Renal cortex interstitium (tissue), 11 donors: ENCODE measurements at regions not wholly inside any gene's neighbourhood (a gene's known extent, or its start where the extent isn't known, plus 50 kb on each side); places are given as distances from the start of the nearest gene placed in this dataset.

ENCODE experiments used
- DNase-seq, 11 donors: peaks; one replicate each; pipeline ENCODE4 v3.0.0-alpha.2; 2013; ENCODE audit warnings: low read depth in 9 of 11, low spot score in 4 of 11; ENCODE audit errors: extremely low read depth in 1 of 11

DNA sequence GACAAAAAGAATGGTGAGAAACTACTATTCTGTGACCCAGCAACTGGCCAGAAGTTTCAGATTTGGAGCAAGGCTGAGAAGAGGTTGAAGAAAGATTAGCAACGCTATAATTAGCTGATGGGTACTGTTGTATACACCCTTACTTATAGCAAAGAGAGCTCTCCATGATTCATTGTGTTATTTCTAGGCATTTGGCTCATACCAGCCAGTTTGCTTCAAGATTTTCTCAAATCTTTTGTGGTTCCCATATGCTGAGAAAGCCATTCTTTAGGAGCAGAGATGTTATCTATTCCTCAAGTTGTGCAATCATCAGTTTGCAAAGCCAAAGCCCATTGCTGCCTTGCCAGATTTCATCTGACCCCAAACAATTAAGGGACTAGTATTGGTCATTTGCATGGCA is 179.4 kb downstream of the ETS1 start:
- no peak for DNase-seq

DNA sequence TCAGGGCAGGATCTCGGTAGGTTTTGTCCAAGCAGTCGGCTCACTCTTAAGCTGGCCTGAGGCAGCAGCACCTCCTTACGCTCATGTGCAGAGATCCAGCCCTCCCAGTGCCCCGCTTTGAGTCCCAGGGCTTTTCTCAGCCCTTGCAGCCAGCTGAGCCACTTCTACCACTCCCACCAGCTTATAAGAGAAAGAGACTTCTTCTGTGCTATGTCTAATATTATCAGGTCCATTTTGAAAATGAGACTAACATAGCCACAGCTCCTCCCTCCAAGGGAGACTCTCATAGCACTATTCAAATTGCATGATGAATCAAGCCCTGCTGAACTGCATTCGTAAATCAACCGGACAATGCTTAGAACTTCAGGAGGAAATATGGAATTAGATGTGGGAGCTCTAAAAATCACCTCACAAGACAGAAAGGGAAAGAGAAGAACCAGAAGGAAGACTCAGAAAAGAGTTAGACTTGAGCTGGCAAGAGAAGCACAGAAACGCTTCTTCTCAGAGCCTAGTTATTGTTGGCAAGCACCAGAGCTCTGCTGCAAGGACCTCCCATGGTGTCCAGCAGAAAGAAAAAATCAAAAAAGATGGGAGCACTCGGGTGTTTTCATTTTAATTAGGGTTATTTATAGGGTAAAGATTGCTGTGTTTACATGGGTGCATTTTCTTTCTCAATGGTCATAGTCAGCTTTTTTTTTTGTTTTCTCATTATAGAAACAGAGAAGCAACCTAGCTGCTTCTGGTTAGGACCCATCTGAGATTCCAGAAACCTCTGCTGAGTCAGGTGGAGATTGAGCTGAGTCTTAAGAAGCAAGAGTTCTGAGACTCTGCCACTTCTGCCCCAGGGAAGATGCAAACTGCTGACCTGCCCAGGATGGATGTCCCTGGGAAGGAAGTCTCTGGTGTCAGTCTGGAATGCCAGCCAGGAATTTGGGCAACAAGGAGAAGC is 181.4 kb downstream of the ETS1 start:
- peak in 9 of 11 donors; percentile 42 to 80 (median 64) for DNase-seq

DNA sequence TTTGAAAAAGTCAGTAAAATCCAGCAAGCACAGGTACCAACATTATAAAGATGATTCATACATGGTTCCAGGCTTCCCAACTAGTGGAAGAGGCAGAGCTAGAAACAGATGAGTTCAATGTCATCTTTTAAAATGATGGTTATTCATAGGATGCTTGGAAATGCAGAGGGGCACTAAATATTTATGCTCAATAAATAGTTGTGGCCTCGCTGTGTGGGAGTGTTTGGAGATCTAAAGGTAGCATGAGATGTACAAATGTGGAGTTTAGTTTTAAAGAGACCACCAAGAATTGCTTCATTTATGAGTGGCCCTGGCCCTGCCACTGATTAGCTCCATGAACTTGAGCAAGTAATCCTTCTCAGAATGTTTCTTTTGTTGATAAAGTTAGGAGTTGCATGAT is 182.2 kb downstream of the ETS1 start:
- DNase-seq, result no peak

DNA sequence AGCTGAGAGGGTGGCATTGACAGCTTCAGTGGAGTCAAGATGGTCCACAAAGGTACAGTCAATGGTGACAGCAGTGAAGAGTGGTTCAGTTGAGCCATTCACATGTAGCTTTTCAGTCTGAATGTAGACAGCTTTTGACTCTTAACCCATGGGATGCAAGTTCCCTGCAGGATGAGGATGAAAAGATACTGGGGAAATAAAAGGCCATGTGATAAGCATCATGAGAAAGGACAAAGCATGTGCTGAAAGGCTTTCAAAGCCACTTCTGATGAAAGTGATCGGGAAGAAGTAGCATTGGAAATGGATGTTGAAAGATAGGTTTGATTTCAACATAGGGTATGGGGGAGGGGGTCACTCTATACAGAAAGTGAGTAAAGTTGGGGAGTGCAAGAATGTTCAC is 182.9 kb downstream of the ETS1 start:
- no peak for DNase-seq

DNA sequence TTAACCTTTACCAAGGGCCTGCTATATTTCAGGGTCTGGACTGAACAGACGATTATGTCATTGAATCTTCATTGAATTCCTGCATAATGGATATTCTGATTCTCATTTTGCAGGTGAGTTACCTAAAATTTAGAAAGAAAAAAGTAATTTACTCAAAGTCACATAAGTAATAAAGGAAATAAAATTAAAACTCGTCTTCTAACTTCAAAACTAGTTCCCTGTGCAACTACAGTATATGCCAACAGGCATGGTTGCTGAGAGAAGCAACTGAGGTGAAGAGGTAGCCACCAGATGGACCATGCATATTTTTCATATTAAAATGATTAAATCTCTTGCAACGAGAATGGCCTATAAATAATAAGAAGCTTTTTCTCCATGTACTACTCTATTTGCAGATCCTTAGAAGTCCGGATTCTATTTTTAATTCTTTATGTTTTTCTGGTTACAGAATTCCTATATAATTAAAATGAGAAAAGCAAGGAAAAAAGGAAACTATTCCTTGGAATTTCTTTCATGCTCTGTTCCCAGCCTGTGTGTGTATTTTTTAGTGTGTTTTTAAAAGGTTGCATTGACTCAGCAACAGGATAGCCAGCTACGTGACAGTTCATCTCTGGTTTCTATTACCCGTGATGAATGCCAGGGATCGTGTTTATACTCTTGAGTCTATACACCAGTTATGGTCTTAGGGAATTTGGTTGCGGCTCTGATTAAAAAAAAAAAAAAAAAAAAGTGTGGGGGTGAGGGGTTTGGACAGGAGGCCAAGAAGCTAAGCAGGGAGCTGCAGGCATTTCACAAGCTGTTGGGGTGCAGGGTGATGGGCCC is 186.8 kb downstream of the ETS1 start:
- no peak for DNase-seq

DNA sequence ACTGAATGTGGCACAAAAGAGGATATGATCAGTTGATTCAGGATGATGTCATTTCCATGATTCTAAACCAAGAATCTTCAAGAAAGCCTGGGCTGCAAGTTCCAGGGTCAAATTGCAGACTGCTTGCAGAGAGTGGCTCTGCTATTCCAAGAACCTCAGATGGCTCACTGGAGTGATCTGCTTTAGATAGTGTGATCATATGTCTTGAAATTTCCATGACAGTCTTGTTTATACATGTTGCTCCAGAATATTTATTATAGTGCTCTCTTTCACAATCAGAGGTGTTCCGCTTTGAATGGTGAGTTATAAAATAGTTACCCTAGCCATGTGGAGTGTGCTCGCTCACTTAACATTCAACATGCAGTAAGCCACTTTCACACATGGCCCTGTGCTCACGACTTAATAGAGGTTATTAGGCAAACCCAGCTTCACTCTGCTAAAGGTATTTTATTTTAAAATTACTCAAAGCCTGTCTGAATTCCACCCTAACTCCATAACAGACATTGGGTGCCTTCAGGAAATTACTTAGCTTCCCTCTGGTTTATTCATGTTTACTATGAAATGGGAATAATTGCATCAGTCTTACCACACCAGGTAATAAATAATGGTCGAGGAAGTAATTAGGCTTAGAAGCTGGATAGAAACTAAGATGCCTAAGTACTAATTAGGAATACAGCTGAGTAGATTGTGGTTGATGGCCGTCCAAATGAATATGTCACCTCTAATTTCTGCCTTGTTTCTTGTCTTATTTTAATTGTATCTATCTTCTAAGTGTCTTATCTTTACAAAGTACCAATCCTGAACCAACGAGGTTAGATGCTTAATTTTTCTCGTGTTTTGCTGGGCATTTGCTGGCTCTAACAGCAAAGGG is 187.9 kb downstream of the ETS1 start:
- DNase-seq, result no peak

DNA sequence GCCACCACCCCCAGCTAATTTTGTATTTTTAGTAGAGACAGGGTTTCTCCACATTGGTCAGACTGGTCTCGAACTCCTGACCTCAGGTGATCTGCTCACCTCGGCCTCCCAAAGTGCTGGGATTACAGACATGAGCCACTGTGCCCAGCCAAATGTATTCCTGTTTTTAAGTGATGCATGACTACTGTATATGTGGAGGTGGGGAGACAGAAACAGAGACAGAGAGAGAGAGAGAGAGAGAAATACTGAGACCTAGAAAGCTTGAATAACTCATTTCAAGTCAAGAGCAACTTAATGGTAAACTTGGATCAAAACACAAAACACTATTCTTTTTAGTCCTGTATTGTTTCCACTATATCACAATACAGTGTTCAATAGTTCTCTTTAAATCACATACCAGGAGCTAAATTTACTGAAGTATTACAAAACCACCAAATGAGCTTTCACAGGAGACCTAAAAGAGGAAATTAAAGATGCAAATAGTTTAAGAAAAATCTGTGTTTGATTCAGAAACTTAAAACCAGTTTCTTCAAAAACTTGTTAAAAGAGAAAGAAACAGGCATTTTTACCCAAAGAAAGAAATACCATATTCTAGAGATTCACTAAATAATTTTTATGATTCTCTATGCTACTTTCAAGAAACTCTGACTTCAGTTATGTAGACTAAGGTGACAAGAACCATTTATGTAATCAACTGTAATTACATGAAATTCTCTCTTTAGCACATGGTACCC is 188.7 kb downstream of the ETS1 start:
- DNase-seq, result no peak

DNA sequence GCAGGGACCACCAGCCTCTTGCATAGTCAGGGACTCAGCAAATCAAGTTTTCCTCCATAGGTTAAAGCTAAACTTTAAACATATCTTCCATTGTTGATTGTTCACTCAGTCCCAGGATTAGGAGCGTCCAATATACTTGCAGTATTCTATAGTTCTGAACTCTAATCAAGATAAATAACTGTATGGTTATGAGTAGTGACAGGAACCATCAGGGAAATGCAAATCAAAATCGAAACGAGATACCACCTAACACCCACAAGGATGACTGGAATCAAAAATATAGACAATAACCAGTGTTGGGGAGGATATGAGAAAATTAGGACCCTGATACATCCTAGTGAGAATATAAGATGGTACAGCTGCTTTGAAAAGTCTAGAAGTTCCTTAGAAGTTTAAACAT is 190.0 kb downstream of the ETS1 start:
- DNase-seq, result no peak

DNA sequence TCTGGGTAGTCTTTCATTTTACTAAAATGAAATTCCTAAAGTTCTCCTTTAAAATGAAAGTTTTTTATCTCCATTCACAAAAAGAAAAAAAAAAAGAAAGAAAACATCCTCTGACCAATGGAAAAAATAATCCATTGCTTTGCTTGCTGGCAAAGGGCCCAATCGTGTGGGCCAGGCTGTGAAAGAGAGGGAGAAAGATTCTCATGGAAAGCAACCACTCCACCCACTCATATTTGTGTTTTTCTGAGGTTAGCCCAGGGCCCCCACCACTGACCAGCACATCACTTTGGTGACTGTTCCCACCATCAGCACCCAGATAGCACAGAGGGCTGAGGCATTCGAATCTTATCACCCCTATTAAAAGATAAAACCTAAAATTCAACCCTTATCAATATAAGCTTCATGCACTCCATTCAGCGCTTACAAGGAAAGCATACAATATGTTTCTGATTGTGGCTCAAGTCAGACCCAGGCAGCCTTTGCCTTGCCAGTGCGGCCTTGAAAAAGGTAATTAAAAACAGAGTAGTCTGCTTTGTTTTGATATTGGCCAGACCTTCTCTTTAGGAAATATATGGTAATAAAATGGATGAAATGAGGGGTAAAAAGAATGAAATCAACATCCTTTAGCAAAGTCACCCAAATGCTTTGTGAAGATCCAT is 192.8 kb downstream of the ETS1 start:
- DNase-seq, result no peak

DNA sequence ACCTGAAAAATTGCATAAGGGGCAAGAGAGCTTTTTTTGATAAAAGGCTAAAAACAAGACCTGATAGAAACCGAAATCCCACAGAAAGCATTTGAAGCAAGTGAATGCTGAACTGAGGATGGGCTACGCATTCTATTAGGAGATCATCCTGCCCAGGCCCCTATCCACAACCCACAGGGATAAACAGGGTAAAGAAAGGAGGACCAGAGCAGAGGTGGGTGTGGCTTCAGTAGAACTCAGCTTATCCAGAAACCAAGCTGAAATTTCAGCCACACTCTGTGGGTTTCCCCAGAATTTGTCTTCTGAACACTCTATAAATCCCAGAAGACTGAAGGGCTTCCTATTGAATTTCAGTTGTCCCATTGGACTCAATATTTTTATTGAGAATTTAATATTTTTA is 195.1 kb downstream of the ETS1 start:
- no peak for DNase-seq

DNA sequence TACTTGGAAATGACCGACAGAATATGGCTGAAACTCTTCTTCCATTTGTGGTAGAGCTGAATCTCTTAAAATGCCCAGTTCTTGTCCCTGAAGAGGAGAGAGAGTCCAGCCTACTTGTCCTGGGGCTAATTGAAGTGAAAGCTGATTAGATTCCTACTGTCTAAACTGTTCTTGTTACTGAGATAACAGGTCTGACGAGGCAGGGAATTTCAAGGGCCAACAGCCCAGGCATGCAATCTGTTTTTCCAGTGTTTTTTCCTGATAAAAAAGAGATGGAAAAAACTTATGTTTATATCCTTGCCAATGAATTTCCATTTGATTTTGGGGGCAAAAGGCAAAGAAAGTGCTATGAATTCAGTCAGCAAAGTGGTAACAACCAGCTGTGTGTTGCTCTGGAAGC is 195.5 kb downstream of the ETS1 start:
- DNase-seq, result no peak

DNA sequence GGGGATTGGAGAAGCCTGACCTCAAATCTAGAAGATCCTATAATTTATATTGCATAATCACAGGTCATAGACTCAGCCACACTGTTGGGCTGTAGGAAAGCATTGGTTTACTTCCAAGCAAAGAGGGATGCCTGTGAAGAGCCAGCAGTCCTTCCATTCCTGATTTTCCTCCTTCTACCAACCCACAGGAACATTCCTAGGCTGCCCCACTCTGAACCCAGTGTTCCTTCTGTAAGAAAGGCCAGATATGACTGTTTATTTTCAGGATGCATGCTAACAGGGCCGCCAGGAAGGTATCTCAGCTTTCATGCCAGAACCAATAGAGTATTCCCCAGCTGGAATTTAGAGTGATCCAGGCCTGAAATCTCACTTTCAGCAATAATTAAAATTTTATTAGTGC is 197.1 kb downstream of the ETS1 start:
- no peak for DNase-seq

DNA sequence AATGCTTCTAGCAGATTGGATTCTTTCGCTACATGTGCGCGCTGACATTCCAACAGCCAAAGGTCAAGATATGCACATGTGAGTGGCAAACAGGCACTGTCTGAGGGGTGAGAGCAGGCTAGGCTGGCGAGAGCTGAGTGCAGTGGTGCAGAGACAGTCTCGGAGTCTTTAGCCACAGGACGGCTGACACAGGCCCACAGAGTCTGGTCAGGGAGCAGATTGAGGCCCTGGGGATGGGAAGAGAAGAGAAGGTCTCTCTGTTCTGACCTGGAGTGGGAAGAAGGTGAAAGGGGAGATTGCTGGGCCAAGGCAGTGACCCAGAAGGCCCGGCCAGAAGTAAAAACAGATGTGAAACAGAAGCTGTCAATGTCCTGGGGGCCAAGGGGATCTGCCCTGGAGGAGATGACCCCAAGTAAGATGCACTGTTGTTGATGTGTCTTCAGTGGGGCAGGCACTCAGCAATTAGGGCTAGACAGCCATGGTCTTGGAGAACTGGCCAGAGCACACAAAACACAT is 197.8 kb downstream of the ETS1 start:
- DNase-seq, result no peak

DNA sequence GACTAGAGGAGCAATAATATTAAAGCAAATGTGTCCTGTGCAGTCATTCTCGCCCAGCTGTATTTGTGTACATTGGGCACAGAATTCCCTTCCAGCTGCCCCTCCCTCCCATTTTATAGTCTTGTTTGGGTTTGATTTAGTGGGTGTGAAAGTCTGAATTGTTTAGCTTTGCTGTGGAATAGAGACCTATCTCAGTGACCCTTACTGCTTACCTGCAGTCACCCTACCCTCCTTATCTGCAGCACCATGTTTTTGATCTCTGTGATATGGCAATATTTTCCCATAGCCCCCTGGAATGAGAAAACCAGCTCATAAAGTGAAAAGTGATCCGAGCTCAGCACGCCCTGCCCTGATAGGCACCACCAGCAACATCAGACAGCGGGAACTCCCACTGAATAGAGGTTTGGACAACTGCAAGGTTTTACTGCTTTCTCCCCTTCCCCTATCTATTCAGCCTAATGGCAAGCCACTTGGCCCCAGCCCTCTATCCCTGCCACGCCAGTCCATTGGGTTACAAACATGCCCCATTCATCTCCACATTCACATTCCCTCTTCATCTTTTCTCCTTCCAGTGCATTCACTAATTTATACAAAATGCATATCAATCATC is 199.0 kb downstream of the ETS1 start:
- DNase-seq, result no peak

DNA sequence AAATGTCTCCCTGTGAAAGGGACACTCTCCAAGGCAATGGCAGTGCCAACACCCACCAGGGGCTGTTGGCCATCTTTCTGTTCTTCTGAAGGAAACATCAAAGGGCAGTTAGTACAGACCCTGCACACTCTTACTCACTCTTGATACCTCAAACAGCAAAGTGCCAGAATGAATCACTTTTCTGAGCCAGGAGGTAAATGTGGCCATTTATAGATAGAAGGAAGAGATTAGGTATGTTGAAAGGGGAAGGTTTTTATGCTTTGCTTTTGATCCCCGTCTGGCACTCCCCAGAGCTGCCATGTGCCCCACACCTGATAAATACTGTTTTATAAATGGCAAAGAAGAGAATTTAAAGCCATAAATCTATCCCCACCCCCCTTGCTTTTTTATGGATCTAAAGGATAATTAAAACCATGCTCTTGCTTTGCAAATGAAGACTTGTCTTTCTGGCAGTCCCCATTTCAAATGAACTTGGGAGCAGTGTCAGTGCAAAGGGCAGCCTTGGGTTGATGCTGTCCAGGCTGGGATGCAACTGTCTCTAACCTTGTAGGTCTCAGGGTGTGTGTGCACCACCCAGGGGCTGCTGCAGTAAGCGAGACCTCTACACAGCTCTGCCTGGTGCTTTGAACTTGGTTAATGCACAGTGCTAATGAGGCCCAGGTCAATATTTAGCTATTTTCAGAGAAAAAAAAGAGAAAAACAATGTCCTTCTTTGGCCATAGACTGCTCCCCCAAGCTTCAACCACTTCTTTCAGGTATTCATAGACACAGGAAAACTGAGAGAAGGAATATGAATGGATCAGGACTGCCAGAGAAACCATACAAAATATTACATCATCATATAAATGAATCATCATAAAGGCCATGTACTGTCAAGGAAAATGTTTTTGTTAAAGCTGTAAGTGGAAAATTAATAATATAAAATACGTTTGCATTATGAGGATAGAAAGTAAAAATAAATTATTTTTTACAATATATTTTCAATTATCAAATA is 207.5 kb downstream of the ETS1 start:
- DNase-seq, result no peak

DNA sequence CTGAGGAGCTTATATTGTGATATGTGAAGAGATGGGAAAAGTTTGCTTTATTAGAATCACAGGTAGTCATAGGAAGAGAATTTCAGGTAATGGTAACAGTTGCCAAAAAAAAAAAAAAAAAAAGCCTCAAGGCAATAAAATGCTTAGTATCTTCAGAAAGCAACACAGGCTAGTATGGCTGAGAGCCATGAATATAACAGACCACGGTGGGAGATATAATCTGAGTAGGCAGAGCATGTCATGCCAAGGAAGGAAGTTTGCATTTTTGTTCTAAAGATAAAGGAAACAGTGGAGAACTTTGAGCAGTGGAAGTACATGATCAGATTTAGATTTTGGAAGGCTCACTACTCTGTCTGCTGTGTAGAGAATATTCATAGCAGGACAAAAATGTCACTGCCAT is 211.4 kb downstream of the ETS1 start:
- no peak for DNase-seq
